HG03108 (cell line): ENCODE measurements at regions not wholly inside any gene's neighbourhood (a gene's known extent, or its start where the extent isn't known, plus 50 kb on each side); places are given as distances from the start of the nearest gene placed in this dataset.
"Not testable (repeated sequence)": the region's sequence is repeated elsewhere in the genome, so short reads cannot be mapped to it uniquely, and the experiment has no call there.

ENCODE experiments used
- ATAC-seq: cut with Tn5 transposase; IDR thresholded peaks from one replicate; pipeline ENCODE4 v1.9.1; 2021; ENCODE audit warnings: moderate library complexity; ENCODE audit not compliant: unreplicated experiment

GRCh38 chr14:98924046-98924445 is 348.0 kb downstream of the BCL11B start:
- no peak for ATAC-seq

- ATAC-seq = no peak
These were observed 346.5 kb downstream of the BCL11B start for GRCh38 chr14:98925354-98926040.

- no peak for ATAC-seq
These were observed 345.9 kb downstream of the BCL11B start for GRCh38 chr14:98926146-98926545.

GRCh38 chr14:98926801-98927200 is 345.2 kb downstream of the BCL11B start:
- no peak for ATAC-seq

GRCh38 chr14:98927986-98928385 is 344.0 kb downstream of the BCL11B start:
- ATAC-seq = no peak

- ATAC-seq = no peak
These were observed 343.6 kb downstream of the BCL11B start for GRCh38 chr14:98928418-98928817.

- ATAC-seq = no peak
These were observed 340.9 kb downstream of the BCL11B start for GRCh38 chr14:98931126-98931525.

GRCh38 chr14:98931911-98932310 is 340.1 kb downstream of the BCL11B start:
- ATAC-seq = no peak

GRCh38 chr14:98932431-98933325 is 339.3 kb downstream of the BCL11B start:
- no peak for ATAC-seq

- ATAC-seq = not testable (repeated sequence)
These were observed 337.4 kb downstream of the BCL11B start for GRCh38 chr14:98934569-98934968.

- ATAC-seq = no peak
These were observed 336.1 kb downstream of the BCL11B start for GRCh38 chr14:98935921-98936320.

GRCh38 chr14:98937021-98937420 is 335.0 kb downstream of the BCL11B start:
- ATAC-seq = no peak

- no peak for ATAC-seq
These were observed 334.1 kb downstream of the BCL11B start for GRCh38 chr14:98937712-98938505.

GRCh38 chr14:98940693-98941437 is 331.1 kb downstream of the BCL11B start:
- ATAC-seq = no peak

- no peak for ATAC-seq
These were observed 330.5 kb downstream of the BCL11B start for GRCh38 chr14:98941481-98941880.

GRCh38 chr14:98943907-98944306 is 328.1 kb downstream of the BCL11B start:
- ATAC-seq = no peak

GRCh38 chr14:98944989-98945388 is 327.0 kb downstream of the BCL11B start:
- no peak for ATAC-seq

GRCh38 chr14:98945611-98946570 is 326.1 kb downstream of the BCL11B start:
- no peak for ATAC-seq

GRCh38 chr14:98946940-98947339 is 325.1 kb downstream of the BCL11B start:
- no peak for ATAC-seq
